Psoas muscle (tissue), 7 donors: ENCODE measurements at regions not wholly inside any gene's neighbourhood (a gene's known extent, or its start where the extent isn't known, plus 50 kb on each side); places are given as distances from the start of the nearest gene placed in this dataset.

Experiments
- ATAC-seq, 4 donors: fragments of 200-7000 bp; cut with Tn5 transposase; one replicate each; pipeline ENCODE4 v1.9.1; 2020; ENCODE audit warnings: moderate library complexity in 3 of 4, mild to moderate bottlenecking in 2 of 4
- DNase-seq, 2 donors: peaks; one replicate each; pipeline ENCODE4 v3.0.0-alpha.2; 2020
- H3K27ac ChIP-seq: fragments of 200-600 bp; one replicate; pipeline ENCODE4 v1.8.0; 2022
- H3K27me3 ChIP-seq, 3 donors: fragments of 200-600 bp in 1 of 3; one replicate each; pipeline versions ENCODE4 v1.6.1 to v1.8.0; 2013 to 2022; ENCODE audit warnings: low read length in 2 of 3, mild to moderate bottlenecking in 2 of 3, moderate library complexity in 1 of 3; ENCODE audit not compliant: insufficient read depth in 3 of 3
- H3K36me3 ChIP-seq, 2 donors: fragments of 200-600 bp in 1 of 2; one replicate each; pipeline versions ENCODE4 v1.6.1 to v1.8.0; 2013 to 2022; ENCODE audit warnings: low read depth in 1 of 2, mild to moderate bottlenecking in 1 of 2, moderate library complexity in 1 of 2; ENCODE audit not compliant: insufficient read depth in 1 of 2
- H3K4me1 ChIP-seq: fragments of 200-600 bp; one replicate; pipeline ENCODE4 v1.8.0; 2022
- H3K4me3 ChIP-seq: fragments of 200-600 bp; one replicate; pipeline ENCODE4 v1.8.0; 2022; ENCODE audit warnings: mild to moderate bottlenecking
- H3K9me3 ChIP-seq: fragments of 200-600 bp; one replicate; pipeline ENCODE4 v1.8.0; 2022
- CTCF ChIP-seq: fragments of 200-600 bp; IDR thresholded peaks from one replicate; pipeline ENCODE4 v1.8.0; 2022; ENCODE audit warnings: antibody characterized with exemption
- WGBS, 3 donors: extraction: QIAGEN DNeasy Blood & Tissue Kit; methylation state at CpG; one replicate each; pipeline versions ENCODE4 v1.1.6 to v1.1.7; 2013; 5-methylcytosine and 5-hydroxymethylcytosine counted together
- intact Hi-C, 2 donors: fragments of 100-400 bp; cut with DNase I; formaldehyde crosslinking; loops; one replicate each; pipeline versions ENCODE4 v1.11.0 to v1.14.2; 2022
- donor health status: healthy with polysubstance abuse.
- donor health status: DM: no; HTN: no; CAD: no; lungs with moderate emphysema.
- donor health status: Bipolar disorder and iron deficiency.
- donor health status: healthy.
- donor health status: DM: yes; HTN: yes; CAD: no.
- donor health status: DM: no; HTN: no; CAD: no.
- donor health status: DM: yes; HTN: yes; CAD: no.

GRCh38 chr6:113526995-113527394 is 330.1 kb upstream of the MARCKS start:
- WGBS, 3 donors = 85 to 92% (median 87%) methylated on average over 3 of the region's 3 CpGs
- H3K4me1 ChIP-seq = no peaks in the 10 kb centered on the region
- H3K27ac ChIP-seq = no peak overlapping the region
- H3K36me3 ChIP-seq = no peaks in the 10 kb centered on the region
- H3K9me3 ChIP-seq = no peaks in the 10 kb centered on the region
- DNase-seq (no peak), ATAC-seq (peak; percentile 82 to 96 (median 86))
- intact Hi-C loops = no loop called here
- TF ChIP-seq CTCF = no peak
- no peaks in the 10 kb centered on the region for H3K27me3 ChIP-seq
- H3K4me3 ChIP-seq = no peak overlapping the region

- H3K4me3 ChIP-seq = no peak overlapping the region
- DNase-seq (no peak), ATAC-seq (no peak)
- TF ChIP-seq CTCF = no peak
- no peak overlapping the region for H3K27ac ChIP-seq
- WGBS, 3 donors = 82 to 87% (median 86%) methylated on average over 3 of the region's 3 CpGs
- intact Hi-C loops = no loop called here
- H3K36me3 ChIP-seq = no peaks in the 10 kb centered on the region
- no peaks in the 10 kb centered on the region for H3K9me3 ChIP-seq
- H3K27me3 ChIP-seq = no peaks in the 10 kb centered on the region
- H3K4me1 ChIP-seq = no peaks in the 10 kb centered on the region
These were observed 329.0 kb upstream of the MARCKS start for GRCh38 chr6:113528111-113528510.

GRCh38 chr6:113529196-113529595 is 327.9 kb upstream of the MARCKS start:
- intact Hi-C loops = no loop called here
- no peaks in the 10 kb centered on the region for H3K4me1 ChIP-seq
- H3K36me3 ChIP-seq = no peaks in the 10 kb centered on the region
- ATAC-seq = no peak
- no peak for DNase-seq
- H3K4me3 ChIP-seq = no peak overlapping the region
- no peak for TF ChIP-seq CTCF
- no peaks in the 10 kb centered on the region for H3K9me3 ChIP-seq
- H3K27ac ChIP-seq = no peak overlapping the region
- no peaks in the 10 kb centered on the region for H3K27me3 ChIP-seq

- H3K9me3 ChIP-seq = no peaks in the 10 kb centered on the region
- WGBS, 3 donors = 82 to 94% (median 86%) methylated on average over 1 of the region's 1 CpG
- no peak for TF ChIP-seq CTCF
- H3K4me1 ChIP-seq = no peaks in the 10 kb centered on the region
- H3K36me3 ChIP-seq = no peaks in the 10 kb centered on the region
- H3K27ac ChIP-seq = no peak overlapping the region
- ATAC-seq (no peak), DNase-seq (no peak)
- no peak overlapping the region for H3K4me3 ChIP-seq
- H3K27me3 ChIP-seq = no peaks in the 10 kb centered on the region
- intact Hi-C loops = no loop called here
These were observed 327.3 kb upstream of the MARCKS start for GRCh38 chr6:113529879-113530278.

- TF ChIP-seq CTCF = no peak
- Histone ChIP-seq H3K27me3 (no peaks in the 10 kb centered on the region), H3K4me3 (no peak overlapping the region), H3K4me1 (no peaks in the 10 kb centered on the region), H3K9me3 (no peaks in the 10 kb centered on the region), H3K27ac (no peak overlapping the region), H3K36me3 (no peaks in the 10 kb centered on the region)
- intact Hi-C loops = no loop called here
- DNase-seq = no peak
- 96 to 98% (median 97%) methylated on average over 4 of the region's 4 CpGs for WGBS, 3 donors
- no peak for ATAC-seq
These were observed 326.4 kb upstream of the MARCKS start for GRCh38 chr6:113530769-113531168.
